ENCODE measurements at regions not wholly inside any gene's neighbourhood (a gene's known extent, or its start where the extent isn't known, plus 50 kb on each side); places are given as distances from the start of the nearest gene placed in this dataset.

DNA sequence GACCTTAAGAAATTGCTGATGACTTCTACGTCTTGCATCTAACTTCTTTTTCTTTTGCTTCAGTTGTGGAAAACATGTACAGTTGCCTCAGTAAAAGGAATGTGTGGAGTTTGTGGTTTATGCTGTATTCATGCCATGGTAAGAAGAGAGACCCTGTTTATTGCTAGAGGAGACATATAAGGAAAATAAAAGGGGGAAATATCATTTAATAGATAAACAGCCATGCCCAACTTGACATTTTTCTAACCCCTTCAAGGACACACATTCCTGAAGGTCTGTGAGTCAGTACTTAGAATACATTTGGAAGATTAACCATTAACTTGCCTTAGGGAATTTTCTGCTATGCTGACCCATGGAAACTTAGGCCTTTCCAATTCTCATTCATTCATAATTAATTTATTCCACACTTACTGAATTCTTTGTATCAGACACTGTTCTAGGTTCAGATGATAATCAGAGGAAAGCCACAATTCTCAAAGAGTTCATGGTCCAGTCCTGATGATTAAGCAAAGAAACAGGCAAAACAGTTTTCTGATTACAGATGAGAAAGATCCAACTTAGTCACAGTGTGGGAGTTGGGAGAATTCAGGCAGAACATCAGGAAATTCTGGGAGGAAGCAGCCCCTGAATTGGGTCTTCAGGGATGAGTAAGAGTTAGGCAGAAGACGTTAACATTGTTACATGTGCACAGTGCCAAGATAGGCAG lies 329.8 kb upstream of the RASGRP1 start:
- DNase-seq, result no peak

DNA sequence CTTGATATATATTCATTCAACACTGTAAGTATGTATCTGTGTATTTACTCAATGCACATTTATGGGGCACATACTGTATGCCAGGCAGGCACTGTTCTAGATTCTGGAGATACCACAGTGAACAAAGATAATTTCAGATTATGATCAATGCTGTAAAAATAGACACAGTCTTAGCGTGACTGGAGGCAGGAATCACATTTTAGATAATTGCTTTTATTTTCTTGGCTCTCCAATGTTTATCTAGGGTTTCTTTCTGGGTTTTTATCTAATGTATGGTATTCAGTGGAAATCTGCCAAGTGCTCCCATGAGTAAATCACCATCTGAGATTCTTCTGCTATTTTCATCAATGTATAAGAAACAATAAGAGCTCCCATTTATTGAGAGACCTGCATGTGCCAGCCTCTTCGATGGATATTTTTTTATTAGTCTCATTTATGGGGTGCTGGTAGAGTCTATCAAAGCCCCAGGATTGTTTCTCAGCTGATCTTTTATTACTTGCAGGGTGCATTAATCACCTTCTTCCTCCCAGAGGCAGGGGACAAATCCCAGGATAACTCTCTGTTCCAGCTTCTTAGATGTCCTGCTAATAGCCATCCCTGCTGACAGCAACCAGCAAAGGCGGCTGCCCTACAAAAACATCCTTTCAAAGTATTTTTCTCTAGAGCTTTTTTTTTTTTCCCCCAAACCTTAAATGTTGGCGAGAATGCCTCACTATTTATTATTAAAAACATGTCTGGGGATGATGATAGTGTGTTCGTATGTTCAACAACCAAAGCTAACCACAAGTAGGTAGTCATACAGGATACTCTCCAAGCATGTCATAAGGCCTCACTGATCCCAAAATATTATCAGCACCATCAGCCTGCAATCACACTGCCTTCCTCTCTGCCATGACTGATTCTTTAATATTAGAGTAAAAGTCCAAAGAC lies 331.0 kb upstream of the RASGRP1 start:
- no peak for DNase-seq

DNA sequence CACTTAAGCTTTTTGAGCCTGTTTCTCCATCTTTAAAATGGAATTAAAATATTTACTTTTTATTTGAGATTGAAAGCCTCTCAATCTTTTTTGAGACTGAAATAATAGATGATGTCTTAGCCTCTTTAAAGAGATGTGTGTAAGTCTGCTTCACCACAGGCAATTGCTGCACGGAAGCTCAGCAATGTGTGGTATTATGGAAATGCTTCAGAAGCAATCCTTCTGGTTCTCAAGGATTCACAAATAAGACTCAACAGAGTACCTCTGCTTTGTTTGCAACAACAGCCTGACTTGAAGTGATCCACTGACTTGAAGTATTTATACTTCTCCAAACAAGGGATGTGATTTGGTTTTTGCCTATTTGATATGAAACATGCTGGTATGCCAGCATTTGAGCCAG lies 332.0 kb upstream of the RASGRP1 start:
- no peak for DNase-seq

DNA sequence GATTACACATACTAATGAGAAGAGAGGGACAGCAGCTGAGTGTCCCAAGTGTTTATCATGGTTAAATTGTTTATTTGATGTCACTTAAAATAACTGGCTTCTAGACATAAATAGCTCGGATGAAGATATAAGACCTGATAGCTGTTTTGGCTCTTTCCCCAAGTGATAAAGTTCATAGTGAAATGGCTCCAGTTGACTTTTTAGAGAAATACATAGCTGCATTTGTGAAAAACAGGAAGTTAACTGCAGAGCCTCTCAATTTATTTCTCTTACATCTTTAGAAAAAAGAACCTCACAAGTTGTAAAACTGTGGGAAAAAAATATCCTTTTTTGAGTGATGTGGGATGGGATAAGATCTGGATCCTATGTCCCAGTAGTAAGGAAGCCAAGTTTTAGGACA lies 332.9 kb upstream of the RASGRP1 start:
- no peak for DNase-seq

GRCh38 chr15:38898236-38898635 lies 333.6 kb upstream of the RASGRP1 start:
- DNase-seq, result no peak

DNA sequence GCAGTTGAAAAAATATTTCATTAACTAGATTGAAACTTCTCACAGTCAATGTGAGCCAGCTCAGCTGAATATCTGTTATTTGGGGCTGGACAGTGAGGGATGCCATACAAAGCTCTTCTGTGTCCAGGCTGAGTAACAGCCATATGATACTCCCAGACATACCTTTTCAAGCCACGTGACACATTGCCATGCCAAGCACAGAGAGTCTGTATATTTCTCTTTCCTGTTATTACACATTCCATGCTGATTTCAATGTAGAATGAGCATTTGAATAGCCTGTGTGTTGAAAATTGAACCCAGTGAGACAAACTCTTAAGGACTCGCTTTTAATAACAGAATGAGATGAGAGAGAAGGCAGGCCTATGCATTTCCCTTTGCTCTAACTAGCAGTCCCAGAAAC lies 334.7 kb upstream of the RASGRP1 start:
- DNase-seq, result no peak

- DNase-seq, result no peak
Measured at GRCh38 chr15:38904298-38904697, 339.7 kb upstream of the RASGRP1 start.

DNA sequence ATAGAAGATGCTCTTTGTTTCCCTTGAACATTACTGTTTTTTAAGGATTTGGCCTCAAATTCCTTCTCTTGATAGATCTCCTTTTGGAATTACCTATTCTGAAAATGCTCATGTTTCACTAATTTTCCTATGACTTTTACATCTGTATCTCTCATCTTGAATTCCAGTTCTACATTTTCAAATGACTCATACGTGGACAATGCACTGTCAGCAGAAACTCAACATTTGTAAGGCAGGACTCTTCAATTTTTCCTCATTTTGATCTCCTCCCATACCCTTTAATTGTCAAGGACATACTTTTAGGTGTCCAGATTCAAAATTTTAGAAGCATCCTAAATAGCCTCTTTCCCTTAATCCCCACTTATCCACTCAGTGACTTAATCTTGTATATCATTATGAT lies 341.0 kb upstream of the RASGRP1 start:
- no peak for DNase-seq

GRCh38 chr15:38920966-38921365 lies 356.4 kb upstream of the RASGRP1 start:
- DNase-seq, result no peak

- DNase-seq, result no peak
Measured at GRCh38 chr15:38921471-38921870, 356.9 kb upstream of the RASGRP1 start.

GRCh38 chr15:38928431-38928830 lies 363.8 kb upstream of the RASGRP1 start:
- DNase-seq, result no peak

DNA sequence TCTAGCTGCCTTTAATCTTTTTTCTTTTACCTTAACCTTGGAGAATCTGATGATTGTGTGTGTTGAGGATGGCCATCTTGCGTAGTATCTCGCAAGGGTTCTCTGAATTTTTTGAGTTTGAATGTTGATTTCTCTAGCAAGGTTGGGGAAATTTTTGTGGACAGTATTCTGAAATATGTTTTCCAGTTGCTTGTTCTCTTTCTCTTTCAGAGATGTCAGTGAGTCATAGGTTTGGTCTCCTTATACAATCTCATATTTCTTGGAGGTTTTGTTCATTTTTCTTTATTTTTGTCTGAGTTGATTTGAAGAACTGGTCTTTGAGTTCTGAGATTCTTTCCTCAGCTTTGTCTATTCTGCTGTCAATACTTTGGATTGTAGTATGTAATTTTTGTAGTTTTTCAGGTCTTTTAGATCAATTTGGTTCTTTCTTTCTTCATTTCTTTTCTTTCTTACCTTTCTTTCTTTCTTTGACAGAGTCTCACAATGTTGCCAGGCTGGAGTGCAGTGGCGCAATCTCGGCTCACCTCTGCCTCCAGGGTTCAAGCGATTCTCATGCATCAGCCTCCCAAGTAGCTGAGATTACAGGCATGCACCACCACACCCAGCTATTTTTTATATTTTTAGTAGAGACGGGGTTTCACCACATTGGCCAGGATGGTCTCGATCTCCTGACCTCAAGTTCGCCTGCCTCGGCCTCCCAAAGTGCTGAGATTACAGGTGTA lies 366.4 kb upstream of the RASGRP1 start:
- DNase-seq, result no peak

GRCh38 chr15:38941399-38941953 lies 376.9 kb upstream of the RASGRP1 start:
- no peak for DNase-seq

DNA sequence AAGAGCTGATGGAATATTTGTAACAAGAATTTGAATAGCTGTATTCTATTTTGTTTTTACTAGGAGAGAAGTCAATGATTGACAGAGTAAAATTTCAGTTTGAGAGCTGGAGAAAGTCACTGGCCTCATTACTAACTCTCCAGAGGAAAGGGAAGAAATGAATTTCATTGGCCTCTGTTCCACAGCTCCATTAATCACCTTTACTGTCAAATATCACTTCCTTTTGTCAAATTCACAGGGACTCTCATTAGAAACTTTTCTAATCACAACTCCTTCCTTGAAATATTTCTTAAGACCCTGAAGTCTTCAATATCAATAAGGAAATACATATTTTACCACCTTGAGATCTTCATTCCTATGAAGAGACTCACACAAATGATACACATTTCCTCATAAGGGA lies 379.9 kb upstream of the RASGRP1 start:
- DNase-seq, result no peak

GRCh38 chr15:38945551-38946298 lies 381.1 kb upstream of the RASGRP1 start:
- no peak for DNase-seq

- no peak for DNase-seq
Measured at GRCh38 chr15:38954090-38954489, 389.5 kb upstream of the RASGRP1 start.

DNA sequence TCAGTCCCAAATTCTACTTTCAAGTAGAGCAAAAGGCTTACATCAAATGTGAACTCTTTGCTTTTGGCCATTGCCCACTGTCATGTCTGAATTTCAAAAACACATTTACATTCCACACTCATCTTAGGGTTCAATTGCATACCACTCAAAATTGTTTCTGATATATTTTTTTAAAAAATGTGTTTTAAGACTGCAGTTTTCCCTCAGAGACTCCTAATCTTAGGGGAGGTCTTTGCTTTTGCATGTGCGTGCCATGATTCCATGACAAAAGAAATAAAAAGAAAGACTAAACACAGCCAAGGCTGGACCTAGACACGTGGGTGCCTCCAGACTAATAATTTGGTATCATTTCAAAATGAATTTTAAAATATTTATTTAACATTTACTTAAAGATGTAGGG lies 396.8 kb upstream of the RASGRP1 start:
- DNase-seq, result no peak

- no peak for DNase-seq
Measured at GRCh38 chr15:38961931-38962330, 397.3 kb upstream of the RASGRP1 start.

DNA sequence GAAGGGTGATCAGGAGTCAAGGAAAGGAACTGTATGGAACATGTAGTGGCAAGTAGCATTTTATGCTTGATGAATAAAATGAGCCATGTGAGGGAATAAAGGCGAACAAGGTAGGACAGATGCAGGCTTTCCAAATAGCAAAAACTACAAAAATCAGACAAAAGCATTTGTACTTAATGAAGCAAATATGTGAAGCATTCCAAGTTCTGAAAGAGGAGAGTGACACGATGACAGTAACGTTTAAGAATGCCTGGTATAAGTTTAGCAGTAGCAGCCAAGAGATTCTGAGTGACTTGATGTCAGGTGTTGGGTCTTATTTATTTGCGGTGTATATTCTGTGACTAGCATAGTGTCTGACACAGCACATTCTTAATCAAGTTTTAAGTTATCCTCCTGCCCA lies 408.2 kb upstream of the RASGRP1 start:
- no peak for DNase-seq

- DNase-seq, result no peak
Measured at GRCh38 chr15:38975282-38975990, 410.8 kb upstream of the RASGRP1 start.

GRCh38 chr15:38991126-38991525 lies 426.5 kb upstream of the RASGRP1 start:
- no peak for DNase-seq

DNA sequence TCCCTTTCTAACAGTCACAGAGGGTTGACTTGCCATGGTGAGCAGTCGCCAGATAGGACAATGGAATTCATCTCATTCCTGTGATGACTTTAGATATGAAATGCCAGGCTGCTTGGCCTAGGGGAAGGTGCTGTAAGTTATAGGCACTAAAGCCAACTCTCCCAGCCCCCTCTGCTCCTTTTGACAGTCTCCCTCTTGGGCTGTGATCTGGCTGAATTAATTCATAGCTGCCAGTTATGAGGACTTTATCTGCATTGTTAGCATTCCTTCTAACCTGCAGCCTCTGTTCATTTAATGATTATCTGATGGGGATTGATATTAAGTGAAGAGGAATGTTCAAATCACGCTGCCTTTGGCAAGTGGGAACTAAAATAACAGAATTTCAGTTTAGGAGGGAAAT lies 427.1 kb upstream of the RASGRP1 start:
- no peak for DNase-seq
